Glutamatergic neuron (in vitro differentiated cells): ENCODE measurements at regions not wholly inside any gene's neighbourhood (a gene's known extent, or its start where the extent isn't known, plus 50 kb on each side); places are given as distances from the start of the nearest gene placed in this dataset.

ENCODE experiments used
- DNase-seq: peaks from one replicate; pipeline ENCODE4 v3.0.0; 2022
- H3K27ac Mint-ChIP-seq: one replicate; pipeline ENCODE4 v1.8.0; 2020; ENCODE audit warnings: mild to moderate bottlenecking, mixed read lengths, inconsistent platforms; ENCODE audit not compliant: unreplicated experiment
- H3K27me3 Mint-ChIP-seq: one replicate; pipeline ENCODE4 v1.8.0; 2020; ENCODE audit warnings: mild to moderate bottlenecking, moderate library complexity, mixed read lengths, inconsistent platforms; ENCODE audit not compliant: unreplicated experiment
- H3K36me3 Mint-ChIP-seq: one replicate; pipeline ENCODE4 v1.8.0; 2020; ENCODE audit warnings: mild to moderate bottlenecking, mixed read lengths, inconsistent platforms; ENCODE audit not compliant: unreplicated experiment
- H3K4me1 Mint-ChIP-seq: one replicate; pipeline ENCODE4 v1.8.0; 2020; ENCODE audit warnings: mild to moderate bottlenecking, low read depth, mixed read lengths, inconsistent platforms; ENCODE audit not compliant: unreplicated experiment
- H3K4me3 Mint-ChIP-seq: one replicate; pipeline ENCODE4 v1.8.0; 2020; ENCODE audit warnings: mild to moderate bottlenecking, mixed read lengths, inconsistent platforms; ENCODE audit not compliant: unreplicated experiment
- H3K9me3 Mint-ChIP-seq: one replicate; pipeline ENCODE4 v1.8.0; 2020; ENCODE audit warnings: mild to moderate bottlenecking, moderate library complexity, mixed read lengths, inconsistent platforms; ENCODE audit not compliant: unreplicated experiment
- CTCF ChIP-seq: fragments of 200-600 bp; sonication (generic); IDR thresholded peaks from one replicate; pipeline ENCODE4 v1.5.0; 2021; ENCODE audit not compliant: partially characterized antibody, unreplicated experiment

GRCh38 chr6:99092461-99092860 lies 144.7 kb upstream of the FBXL4 start:
- no peak for DNase-seq
- Mint-ChIP-seq H3K9me3 (peaks cover 1% of the 10 kb centered on the region), H3K4me1 (peaks cover 12% of the 10 kb centered on the region), H3K4me3 (no peak overlapping the region), H3K27me3 (no peaks in the 10 kb centered on the region), H3K27ac (no peak overlapping the region), H3K36me3 (no peaks in the 10 kb centered on the region)
- TF ChIP-seq CTCF = no peak

- no peak overlapping the region for H3K4me3 Mint-ChIP-seq
- no peaks in the 10 kb centered on the region for H3K27me3 Mint-ChIP-seq
- no peak overlapping the region for H3K27ac Mint-ChIP-seq
- H3K36me3 Mint-ChIP-seq = no peaks in the 10 kb centered on the region
- peaks cover 12% of the 10 kb centered on the region for H3K4me1 Mint-ChIP-seq
- peaks cover 1% of the 10 kb centered on the region for H3K9me3 Mint-ChIP-seq
- DNase-seq = no peak
- no peak for TF ChIP-seq CTCF
These were observed 144.2 kb upstream of the FBXL4 start for GRCh38 chr6:99091985-99092384.

- TF ChIP-seq CTCF = no peak
- H3K27me3 Mint-ChIP-seq = no peaks in the 10 kb centered on the region
These were observed 132.4 kb upstream of the FBXL4 start for GRCh38 chr6:99080191-99080590.

GRCh38 chr6:99079058-99079457 lies 131.3 kb upstream of the FBXL4 start:
- no peak overlapping the region for H3K4me3 Mint-ChIP-seq
- H3K27ac Mint-ChIP-seq = no peak overlapping the region
- no peaks in the 10 kb centered on the region for H3K27me3 Mint-ChIP-seq
- H3K9me3 Mint-ChIP-seq = no peaks in the 10 kb centered on the region
- DNase-seq = no peak
- TF ChIP-seq CTCF = no peak
- peaks cover 6% of the 10 kb centered on the region for H3K36me3 Mint-ChIP-seq
- no peaks in the 10 kb centered on the region for H3K4me1 Mint-ChIP-seq

More at GRCh38 chr6:99080191-99080590, 132.4 kb upstream of the FBXL4 start:
- Mint-ChIP-seq H3K4me1 (no peaks in the 10 kb centered on the region), H3K36me3 (peaks cover 6% of the 10 kb centered on the region), H3K27ac (no peak overlapping the region), H3K4me3 (no peak overlapping the region), H3K9me3 (no peaks in the 10 kb centered on the region)
- no peak for DNase-seq

GRCh38 chr6:99073223-99073622 lies 125.5 kb upstream of the FBXL4 start:
- H3K4me3 Mint-ChIP-seq = no peak overlapping the region
- TF ChIP-seq CTCF = no peak
- no peaks in the 10 kb centered on the region for H3K36me3 Mint-ChIP-seq
- DNase-seq = no peak
- no peaks in the 10 kb centered on the region for H3K27me3 Mint-ChIP-seq
- no peaks in the 10 kb centered on the region for H3K9me3 Mint-ChIP-seq
- H3K4me1 Mint-ChIP-seq = no peaks in the 10 kb centered on the region
- no peak overlapping the region for H3K27ac Mint-ChIP-seq
